H1 (cell line): ENCODE measurements at regions not wholly inside any gene's neighbourhood (a gene's known extent, or its start where the extent isn't known, plus 50 kb on each side); places are given as distances from the start of the nearest gene placed in this dataset.
A peak's percentile ranks its signal among the peaks of the same experiment; 100 is the strongest.

Source experiments
- CHD2 ChIP-seq: IDR thresholded peaks from 2 replicates; pipeline ENCODE4 v1.6.1; 2012; ENCODE audit warnings: low read length, improper control_type of control experiment
- JUND ChIP-seq: IDR thresholded peaks from 2 replicates; pipeline ENCODE4 v1.6.1; 2011; ENCODE audit warnings: mild to moderate bottlenecking, improper control_type of control experiment, low read length
- TF ChIP-seq, protein P1 (sequence below), 3 experiments: IDR thresholded peaks; 1 replicate in 2 of 3; 2 replicates in 1 of 3; pipeline versions ENCODE4 v1.5.1 to v1.6.1; 2011; ENCODE audit warnings: low read length in 3 of 3, mild to moderate bottlenecking in 3 of 3, inconsistent platforms in 2 of 3, low read depth in 1 of 3, moderate library complexity in 1 of 3; ENCODE audit not compliant: insufficient read depth in 1 of 3; ENCODE audit errors: control extremely low read depth in 1 of 3

GRCh38 chr2:4976407-4976806, 715.8 kb upstream of the SOX11 start:
- TF ChIP-seq CHD2 = no peak
- TF ChIP-seq, protein P1, sequence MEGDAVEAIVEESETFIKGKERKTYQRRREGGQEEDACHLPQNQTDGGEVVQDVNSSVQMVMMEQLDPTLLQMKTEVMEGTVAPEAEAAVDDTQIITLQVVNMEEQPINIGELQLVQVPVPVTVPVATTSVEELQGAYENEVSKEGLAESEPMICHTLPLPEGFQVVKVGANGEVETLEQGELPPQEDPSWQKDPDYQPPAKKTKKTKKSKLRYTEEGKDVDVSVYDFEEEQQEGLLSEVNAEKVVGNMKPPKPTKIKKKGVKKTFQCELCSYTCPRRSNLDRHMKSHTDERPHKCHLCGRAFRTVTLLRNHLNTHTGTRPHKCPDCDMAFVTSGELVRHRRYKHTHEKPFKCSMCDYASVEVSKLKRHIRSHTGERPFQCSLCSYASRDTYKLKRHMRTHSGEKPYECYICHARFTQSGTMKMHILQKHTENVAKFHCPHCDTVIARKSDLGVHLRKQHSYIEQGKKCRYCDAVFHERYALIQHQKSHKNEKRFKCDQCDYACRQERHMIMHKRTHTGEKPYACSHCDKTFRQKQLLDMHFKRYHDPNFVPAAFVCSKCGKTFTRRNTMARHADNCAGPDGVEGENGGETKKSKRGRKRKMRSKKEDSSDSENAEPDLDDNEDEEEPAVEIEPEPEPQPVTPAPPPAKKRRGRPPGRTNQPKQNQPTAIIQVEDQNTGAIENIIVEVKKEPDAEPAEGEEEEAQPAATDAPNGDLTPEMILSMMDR (IDR thresholded peaks at IDR 0.05; ENCODE audit: control extremely low read depth in 1 of 3, insufficient read depth in 1 of 3, low read depth in 1 of 3, low read length in 3 of 3) = peak in 2 of 3 experiments; percentile 4 to 6; a peak in 1 of 4 replicates
- TF ChIP-seq JUND = no peak
